Breast epithelium (tissue), 3 donors: ENCODE measurements at regions not wholly inside any gene's neighbourhood (a gene's known extent, or its start where the extent isn't known, plus 50 kb on each side); places are given as distances from the start of the nearest gene placed in this dataset.

ENCODE experiments used
- CTCF ChIP-seq, 3 donors: fragments of 450-650 bp; IDR thresholded peaks; one replicate each; pipeline ENCODE4 v1.5.1; 2016 to 2017; ENCODE audit warnings: antibody characterized with exemption in 3 of 3, mild to moderate bottlenecking in 3 of 3, moderate library complexity in 3 of 3
- POLR2A ChIP-seq: fragments of 450-650 bp; IDR thresholded peaks from one replicate; pipeline ENCODE4 v1.6.1; 2016; ENCODE audit warnings: antibody characterized with exemption, mild to moderate bottlenecking, moderate library complexity
- POLR2AphosphoS5 ChIP-seq, 3 donors: sonication (generic); formaldehyde crosslinking; IDR thresholded peaks; one replicate each; pipeline ENCODE4 v1.6.1; 2017; ENCODE audit warnings: antibody characterized with exemption in 3 of 3

GRCh38 chr16:61344791-61345190 is 691.4 kb downstream of the CDH8 start:
- TF ChIP-seq CTCF (IDR thresholded peaks at IDR 0.05) = no peak
- TF ChIP-seq POLR2A = no peak
- no peak for TF ChIP-seq POLR2AphosphoS5 (IDR thresholded peaks at IDR 0.05)
